H9 (cell line): ENCODE measurements at regions not wholly inside any gene's neighbourhood (a gene's known extent, or its start where the extent isn't known, plus 50 kb on each side); places are given as distances from the start of the nearest gene placed in this dataset.

Source experiments
- DNase-seq: peaks from one replicate; pipeline ENCODE4 v3.0.0-alpha.2; 2017
- H2AFZ ChIP-seq: one replicate; pipeline ENCODE4 v1.6.1; 2013; ENCODE audit warnings: mild to moderate bottlenecking, low read length, control low read depth, moderate library complexity
- H2AK5ac ChIP-seq: 2 replicates; pipeline ENCODE4 v1.6.1; 2013; ENCODE audit warnings: low read length, control low read depth, mixed read lengths; ENCODE audit not compliant: insufficient read length
- H2BK120ac ChIP-seq: one replicate; pipeline ENCODE4 v1.6.1; 2013; ENCODE audit warnings: low read depth, mild to moderate bottlenecking, low read length, control low read depth, inconsistent platforms; ENCODE audit not compliant: poor library complexity, severe bottlenecking
- H2BK12ac ChIP-seq: 2 replicates; pipeline ENCODE4 v1.6.1; 2013; ENCODE audit warnings: low read length, control low read depth, mixed read lengths, low read depth; ENCODE audit not compliant: insufficient read length
- H2BK15ac ChIP-seq: 2 replicates; pipeline ENCODE4 v1.6.1; 2013; ENCODE audit warnings: low read depth, low read length, control low read depth
- H2BK20ac ChIP-seq: one replicate; pipeline ENCODE4 v1.6.1; 2013; ENCODE audit warnings: low read depth, mild to moderate bottlenecking, low read length, control low read depth, inconsistent platforms; ENCODE audit not compliant: poor library complexity, severe bottlenecking
- H2BK5ac ChIP-seq: 2 replicates; pipeline ENCODE4 v1.6.1; 2013; ENCODE audit warnings: low read length, control low read depth, mixed read lengths; ENCODE audit not compliant: insufficient read length
- H3K14ac ChIP-seq: 2 replicates; pipeline ENCODE4 v1.6.1; 2013; ENCODE audit warnings: low read length, control low read depth; ENCODE audit not compliant: insufficient read depth
- H3K18ac ChIP-seq: 2 replicates; pipeline ENCODE4 v1.6.1; 2013; ENCODE audit warnings: low read depth, mild to moderate bottlenecking, mixed read lengths, low read length, control low read depth; ENCODE audit not compliant: insufficient read length
- H3K23ac ChIP-seq: 2 replicates; pipeline ENCODE4 v1.6.1; 2013; ENCODE audit warnings: low read length, control low read depth, mixed read lengths, low read depth; ENCODE audit not compliant: insufficient read length
- H3K23me2 ChIP-seq: 2 replicates; pipeline ENCODE4 v1.6.1; 2013; ENCODE audit warnings: low read depth, mild to moderate bottlenecking, mixed read lengths, low read length, control low read depth; ENCODE audit not compliant: insufficient read length, poor library complexity, severe bottlenecking
- H3K27ac ChIP-seq: 2 replicates; pipeline ENCODE4 v1.5.1; 2013; ENCODE audit warnings: low read length, control low read depth, mixed read lengths, low read depth; ENCODE audit not compliant: insufficient read length
- H3K27me3 ChIP-seq: 2 replicates; pipeline ENCODE4 v1.6.1; 2013; ENCODE audit warnings: low read length, control low read depth, inconsistent platforms; ENCODE audit not compliant: insufficient read depth
- H3K4ac ChIP-seq: 2 replicates; pipeline ENCODE4 v1.6.1; 2013; ENCODE audit warnings: low read depth, mild to moderate bottlenecking, control low read depth, inconsistent platforms, low read length, moderate library complexity
- H3K4me1 ChIP-seq: 2 replicates; pipeline ENCODE4 v1.6.1; 2013; ENCODE audit warnings: low read length, control low read depth, inconsistent platforms; ENCODE audit not compliant: insufficient read depth
- H3K4me2 ChIP-seq: 2 replicates; pipeline ENCODE4 v1.6.1; 2013; ENCODE audit warnings: low read length, control low read depth, mixed read lengths; ENCODE audit not compliant: insufficient read length, insufficient read depth
- H3K56ac ChIP-seq: 2 replicates; pipeline ENCODE4 v1.6.1; 2013; ENCODE audit warnings: low read depth, mild to moderate bottlenecking, mixed read lengths, low read length, control low read depth; ENCODE audit not compliant: insufficient read length
- H3K79me1 ChIP-seq: 2 replicates; pipeline ENCODE4 v1.6.1; 2013; ENCODE audit warnings: low read depth, mild to moderate bottlenecking, moderate library complexity, low read length, control low read depth, inconsistent platforms; ENCODE audit not compliant: insufficient read depth, poor library complexity, severe bottlenecking
- H3K79me2 ChIP-seq: 2 replicates; pipeline ENCODE4 v1.6.1; 2013; ENCODE audit warnings: low read length, control low read depth, inconsistent platforms; ENCODE audit not compliant: insufficient read depth
- H3K9ac ChIP-seq: 2 replicates; pipeline ENCODE4 v1.6.1; 2013; ENCODE audit warnings: low read length, control low read depth, mixed read lengths; ENCODE audit not compliant: insufficient read length; ENCODE audit errors: extremely low read depth
- H3K9me3 ChIP-seq: one replicate; pipeline ENCODE4 v1.6.1; 2013; ENCODE audit warnings: low read depth, low read length, inconsistent platforms; ENCODE audit not compliant: control insufficient read depth
- H3T11ph ChIP-seq: one replicate; pipeline ENCODE4 v1.6.1; 2013; ENCODE audit warnings: mild to moderate bottlenecking, low read length, control low read depth, inconsistent platforms
- H4K20me1 ChIP-seq: one replicate; pipeline ENCODE4 v1.6.1; 2013; ENCODE audit not compliant: control insufficient read depth, insufficient read length, insufficient read depth
- H4K5ac ChIP-seq: 2 replicates; pipeline ENCODE4 v1.6.1; 2013; ENCODE audit warnings: low read depth, mild to moderate bottlenecking, mixed read lengths, low read length, control low read depth; ENCODE audit not compliant: insufficient read length
- H4K8ac ChIP-seq: replicated peaks from 2 replicates; pipeline ENCODE4 v1.6.1; 2013; ENCODE audit warnings: low read length, control low read depth, mixed read lengths, low read depth; ENCODE audit not compliant: insufficient read length
- H4K91ac ChIP-seq: 2 replicates; pipeline ENCODE4 v1.6.1; 2013; ENCODE audit warnings: low read depth, mild to moderate bottlenecking, moderate library complexity, mixed read lengths, low read length, control low read depth; ENCODE audit not compliant: insufficient read length
- H3K27ac Mint-ChIP-seq, 3 experiments: 2 replicates in 2 of 3; 3 replicates in 1 of 3; pipeline ENCODE4 v1.8.0; 2020 to 2021; ENCODE audit warnings: mixed read lengths in 3 of 3, mild to moderate bottlenecking in 1 of 3, moderate library complexity in 1 of 3
- H3K27me3 Mint-ChIP-seq: 2 replicates; pipeline ENCODE4 v1.8.0; 2021; ENCODE audit warnings: low read depth, mild to moderate bottlenecking, moderate library complexity, mixed read lengths
- H3K36me3 Mint-ChIP-seq, 3 experiments: 2 replicates in 2 of 3; 3 replicates in 1 of 3; pipeline ENCODE4 v1.8.0; 2020 to 2021; ENCODE audit warnings: low read depth in 3 of 3, mixed read lengths in 3 of 3; ENCODE audit not compliant: insufficient read depth in 1 of 3
- H3K4me1 Mint-ChIP-seq, 2 experiments: 2 replicates each; pipeline ENCODE4 v1.8.0; 2020; ENCODE audit warnings: mixed read lengths in 2 of 2
- H3K4me3 Mint-ChIP-seq, 2 experiments: 2 replicates in 1 of 2; 3 replicates in 1 of 2; pipeline ENCODE4 v1.8.0; 2020 to 2021; ENCODE audit warnings: mild to moderate bottlenecking in 2 of 2, mixed read lengths in 2 of 2, moderate library complexity in 1 of 2
- H3K9me3 Mint-ChIP-seq, 2 experiments: 2 replicates in 1 of 2; 3 replicates in 1 of 2; pipeline ENCODE4 v1.8.0; 2020; ENCODE audit warnings: mild to moderate bottlenecking in 2 of 2, mixed read lengths in 2 of 2, moderate library complexity in 1 of 2
- CTCF ChIP-seq: fragments of 200-600 bp; sonication (generic); conservative IDR thresholded peaks from 3 replicates; pipeline ENCODE4 v1.8.0; 2021; ENCODE audit warnings: antibody characterized with exemption, mild to moderate bottlenecking
- WGBS: extraction: QIAGEN DNeasy Blood & Tissue Kit; methylation state at CpG from one replicate; pipeline ENCODE4 v1.1.7; 2013; ENCODE audit warnings: missing lambda C conversion rate, low lambda C conversion rate, mixed read lengths; ENCODE audit not compliant: insufficient read length; ENCODE audit errors: extremely low coverage; 5-methylcytosine and 5-hydroxymethylcytosine counted together

- Mint-ChIP-seq H3K27me3 (no peaks in the 10 kb centered on the region; the same call in none of the 2 replicates), H3K4me3 (no peak overlapping the region), H3K9me3 (peaks cover 0 to 3% of the 10 kb centered on the region in 2 experiments; a peak in 2 of 5 replicates), H3K36me3 (peaks cover 0 to 4% (median 0%) of the 10 kb centered on the region in 3 experiments; a peak in 2 of 7 replicates), H3K4me1 (no peaks in the 10 kb centered on the region), H3K27ac (no peak overlapping the region)
- H2BK120ac ChIP-seq: no peak overlapping the region
- no peak overlapping the region for H2BK15ac ChIP-seq
- no peak overlapping the region for H3K4ac ChIP-seq
- no peak overlapping the region for H3K18ac ChIP-seq
- no peaks in the 10 kb centered on the region for H3K27me3 ChIP-seq
- H2BK20ac ChIP-seq: no peak overlapping the region
- no peaks in the 10 kb centered on the region for H3K23me2 ChIP-seq
- H4K5ac ChIP-seq: no peak overlapping the region
- no peak for DNase-seq
- no peak overlapping the region for H4K91ac ChIP-seq
- no peak overlapping the region for H3K9ac ChIP-seq
- H3K79me1 ChIP-seq: no peaks in the 10 kb centered on the region
- no peak overlapping the region for H2AFZ ChIP-seq
- H3K4me2 ChIP-seq: no peak overlapping the region
- no peak for TF ChIP-seq CTCF
- no peaks in the 10 kb centered on the region for H3K4me1 ChIP-seq
- H3K79me2 ChIP-seq: no peaks in the 10 kb centered on the region
- no peak overlapping the region for H2AK5ac ChIP-seq
- WGBS: no CpG with 5 or more reads among the region's 7 CpGs
- H3K23ac ChIP-seq: no peak overlapping the region
- H2BK12ac ChIP-seq: no peak overlapping the region
- H3K56ac ChIP-seq: no peak overlapping the region
- H4K20me1 ChIP-seq: no peaks in the 10 kb centered on the region
- no peak overlapping the region for H2BK5ac ChIP-seq
- no peaks in the 10 kb centered on the region for H3K9me3 ChIP-seq
- H3T11ph ChIP-seq: no peak overlapping the region
- no peak overlapping the region for H3K27ac ChIP-seq
- H4K8ac ChIP-seq: no peak overlapping the region
- no peak overlapping the region for H3K14ac ChIP-seq
These were observed 550.7 kb downstream of the TYW1 start for GRCh38 chr7:67547183-67547907.
